AG09319 (cell line): ENCODE measurements at regions not wholly inside any gene's neighbourhood (a gene's known extent, or its start where the extent isn't known, plus 50 kb on each side); places are given as distances from the start of the nearest gene placed in this dataset.

Experiments
- DNase-seq: peaks from one replicate; pipeline ENCODE4 v3.0.0-alpha.2; 2010; ENCODE audit warnings: low read depth; ENCODE audit errors: extremely low read depth
- CTCF ChIP-seq: IDR thresholded peaks from 2 replicates; pipeline ENCODE4 v1.5.1; 2011; ENCODE audit warnings: low read depth, mild to moderate bottlenecking, inconsistent platforms, low read length, moderate library complexity

GRCh38 chr18:11296946-11297345 is 147.6 kb upstream of the PIEZO2 start:
- no peak for DNase-seq
- no peak for TF ChIP-seq CTCF

DNA sequence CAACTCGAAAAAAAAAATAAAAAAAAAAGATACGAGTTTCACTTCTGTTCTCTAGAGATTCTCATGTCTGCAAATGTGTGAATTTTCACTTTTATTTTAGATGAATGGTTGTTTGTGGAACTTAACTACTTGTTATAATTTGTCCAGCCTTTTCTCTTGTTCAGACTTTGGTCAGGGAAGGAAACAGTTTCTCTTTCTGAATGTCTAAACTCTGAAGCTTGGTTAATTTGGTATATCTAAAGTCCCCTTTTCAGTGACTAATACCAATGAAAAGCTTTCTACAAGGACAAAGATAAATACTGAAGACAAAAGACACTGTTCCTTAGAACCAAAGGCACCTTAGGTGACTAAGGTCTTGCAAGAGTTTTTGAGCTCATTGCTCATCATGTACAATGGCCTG is 144.4 kb upstream of the PIEZO2 start:
- no peak for TF ChIP-seq CTCF
- DNase-seq, result no peak

DNA sequence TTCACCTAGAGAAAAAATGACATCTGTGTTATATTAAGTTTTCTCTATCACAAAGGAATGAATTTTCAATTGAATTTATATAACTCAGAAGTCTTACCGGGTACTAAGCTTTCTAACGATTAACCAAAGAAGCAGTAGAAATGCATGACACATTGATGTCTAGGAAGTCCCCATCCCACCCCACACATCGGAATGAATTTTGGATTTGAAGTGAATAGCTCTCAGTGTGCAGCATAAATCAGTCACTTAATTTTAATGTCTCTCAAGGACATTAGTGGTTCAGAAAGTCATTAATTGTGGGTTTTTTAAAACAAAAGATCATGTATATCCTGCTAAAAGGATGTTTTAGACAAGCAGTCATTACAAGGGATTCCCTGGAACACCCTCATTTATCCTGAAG is 141.4 kb upstream of the PIEZO2 start:
- no peak for DNase-seq

GRCh38 chr18:11289248-11289647 is 139.9 kb upstream of the PIEZO2 start:
- TF ChIP-seq CTCF, result no peak
- DNase-seq, result no peak

More for the DNA sequence above, 141.4 kb upstream of the PIEZO2 start:
- TF ChIP-seq CTCF, result no peak

- no peak for TF ChIP-seq CTCF
- DNase-seq, result no peak
Observed at GRCh38 chr18:11288401-11288800, 139.0 kb upstream of the PIEZO2 start.

DNA sequence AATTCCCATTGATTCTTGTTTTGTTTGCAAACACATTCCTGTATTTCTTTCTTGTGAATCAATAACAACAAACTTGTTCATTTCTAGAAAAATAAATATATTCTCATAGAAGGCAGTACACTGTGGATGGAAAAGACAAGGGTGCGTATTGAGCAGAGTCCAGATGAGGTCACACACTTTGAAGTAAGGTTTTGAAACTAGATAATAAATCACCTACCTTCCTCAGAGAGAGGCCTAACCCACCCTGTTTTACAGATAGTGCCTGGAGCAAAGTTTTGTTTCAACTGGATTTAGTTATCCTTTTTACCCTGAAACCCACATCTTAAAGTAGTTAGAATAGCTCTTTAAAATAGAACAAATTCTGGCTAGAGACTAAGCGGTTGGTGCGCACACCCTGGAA is 137.1 kb upstream of the PIEZO2 start:
- no peak for TF ChIP-seq CTCF
- no peak for DNase-seq

DNA sequence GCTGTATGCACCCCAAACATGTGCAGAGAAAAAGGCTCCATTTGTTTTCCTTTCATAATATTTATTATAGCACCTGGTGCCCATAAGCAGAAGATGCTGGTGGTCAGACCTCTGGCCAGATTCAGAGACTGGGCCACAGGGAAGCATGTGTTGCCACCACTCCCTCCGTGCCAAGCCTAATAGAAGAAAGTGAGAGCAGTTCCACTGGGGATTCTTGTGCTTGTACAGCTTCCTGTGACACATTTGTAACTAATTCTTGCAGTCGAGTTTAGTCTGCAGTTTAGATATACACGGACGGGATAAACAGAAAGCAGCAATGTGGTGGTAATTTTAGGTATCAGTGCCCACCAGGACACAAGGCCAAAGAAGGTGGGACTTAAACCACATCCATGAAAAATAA is 135.4 kb upstream of the PIEZO2 start:
- TF ChIP-seq CTCF, result no peak
- no peak for DNase-seq
